CD14-positive monocyte (primary cell): ENCODE measurements at regions not wholly inside any gene's neighbourhood (a gene's known extent, or its start where the extent isn't known, plus 50 kb on each side); places are given as distances from the start of the nearest gene placed in this dataset.

Source experiments
- DNase-seq, 3 donors: peaks; one replicate each; pipeline ENCODE4 v3.0.0-alpha.2; 2011 to 2022
- H2AFZ ChIP-seq: 2 replicates; pipeline ENCODE4 v1.6.0; 2012; ENCODE audit warnings: mild to moderate bottlenecking, low read depth, low read length, inconsistent platforms; ENCODE audit not compliant: insufficient read depth, poor library complexity, severe bottlenecking
- H3K27ac ChIP-seq, 2 donors: 1 replicate in 1 of 2; 2 replicates in 1 of 2; pipeline ENCODE4 v1.5.1; 2012 to 2013; ENCODE audit warnings: low read length in 2 of 2, control low read depth in 1 of 2, inconsistent platforms in 1 of 2, low read depth in 1 of 2, mild to moderate bottlenecking in 1 of 2
- H3K27me3 ChIP-seq, 2 donors: one replicate each; pipeline versions ENCODE4 v1.6.0 to v1.6.1; 2011 to 2013; ENCODE audit warnings: low read length in 2 of 2; ENCODE audit not compliant: control insufficient read depth in 2 of 2, insufficient read depth in 2 of 2
- H3K36me3 ChIP-seq, 2 donors: replicated peaks in 1 of 2; 1 replicate in 1 of 2; 2 replicates in 1 of 2; pipeline versions ENCODE4 v1.5.1 to v1.6.1; 2012 to 2013; ENCODE audit warnings: low read length in 2 of 2, control low read depth in 1 of 2, inconsistent platforms in 1 of 2, mild to moderate bottlenecking in 1 of 2; ENCODE audit not compliant: insufficient read depth in 2 of 2, control insufficient read depth in 1 of 2
- H3K4me1 ChIP-seq, 2 donors: 1 replicate in 1 of 2; 2 replicates in 1 of 2; pipeline versions ENCODE4 v1.5.1 to v1.6.1; 2012 to 2013; ENCODE audit warnings: low read length in 2 of 2, control low read depth in 1 of 2, inconsistent platforms in 1 of 2, mild to moderate bottlenecking in 1 of 2, moderate library complexity in 1 of 2; ENCODE audit not compliant: insufficient read depth in 2 of 2, control insufficient read depth in 1 of 2
- H3K4me2 ChIP-seq: replicated peaks from 2 replicates; pipeline ENCODE3; 2012; ENCODE audit warnings: low read length, moderate library complexity, mild to moderate bottlenecking; ENCODE audit not compliant: poor library complexity, severe bottlenecking; ENCODE audit errors: extremely low read depth
- H3K4me3 ChIP-seq, 3 experiments: fragments of 200-600 bp in 1 of 3; sonication (generic) in 1 of 3; replicated peaks in 1 of 3; 1 replicate in 2 of 3; 2 replicates in 1 of 3; pipeline ENCODE4 v1.5.1; 2011 to 2013; ENCODE audit warnings: low read length in 3 of 3, mild to moderate bottlenecking in 3 of 3, control low read depth in 2 of 3, low read depth in 2 of 3, inconsistent platforms in 1 of 3, moderate library complexity in 1 of 3
- H3K79me2 ChIP-seq: 2 replicates; pipeline ENCODE4 v1.6.0; 2012; ENCODE audit warnings: mild to moderate bottlenecking, control low read depth, inconsistent platforms, low read length, moderate library complexity; ENCODE audit not compliant: insufficient read depth
- H3K9ac ChIP-seq: 2 replicates; pipeline ENCODE4 v1.6.0; 2017; ENCODE audit warnings: low read length, mild to moderate bottlenecking; ENCODE audit not compliant: insufficient read depth, poor library complexity, severe bottlenecking
- H3K9me3 ChIP-seq, 2 donors: replicated peaks in 1 of 2; 1 replicate in 1 of 2; 2 replicates in 1 of 2; pipeline versions ENCODE4 v1.5.1 to v1.6.1; 2012 to 2013; ENCODE audit warnings: low read length in 2 of 2, control low read depth in 1 of 2; ENCODE audit not compliant: control insufficient read depth in 1 of 2, insufficient read depth in 1 of 2
- H4K20me1 ChIP-seq: 2 replicates; pipeline ENCODE4 v1.6.0; 2012; ENCODE audit warnings: mild to moderate bottlenecking, low read length, control low read depth, moderate library complexity; ENCODE audit not compliant: insufficient read depth
- H3K27ac Mint-ChIP-seq, 7 donors: one replicate each; pipeline ENCODE4 v1.8.0; 2020; ENCODE audit warnings: mild to moderate bottlenecking in 7 of 7, mixed read lengths in 7 of 7, moderate library complexity in 6 of 7, inconsistent platforms in 2 of 7
- H3K27me3 Mint-ChIP-seq, 3 donors: one replicate each; pipeline ENCODE4 v1.8.0; 2021 to 2022; ENCODE audit warnings: low read depth in 3 of 3, mild to moderate bottlenecking in 3 of 3, mixed read lengths in 3 of 3, moderate library complexity in 3 of 3, inconsistent platforms in 1 of 3
- H3K36me3 Mint-ChIP-seq, 2 donors: one replicate each; pipeline ENCODE4 v1.8.0; 2020; ENCODE audit warnings: mixed read lengths in 2 of 2, inconsistent platforms in 1 of 2, mild to moderate bottlenecking in 1 of 2
- H3K4me1 Mint-ChIP-seq: one replicate; pipeline ENCODE4 v1.8.0; 2020; ENCODE audit warnings: mild to moderate bottlenecking, mixed read lengths
- H3K4me3 Mint-ChIP-seq, 2 donors: one replicate each; pipeline ENCODE4 v1.8.0; 2020; ENCODE audit warnings: mild to moderate bottlenecking in 2 of 2, mixed read lengths in 2 of 2, moderate library complexity in 1 of 2
- H3K9me3 Mint-ChIP-seq, 7 donors: one replicate each; pipeline ENCODE4 v1.8.0; 2020 to 2022; ENCODE audit warnings: mixed read lengths in 7 of 7, mild to moderate bottlenecking in 6 of 7, moderate library complexity in 6 of 7, inconsistent platforms in 2 of 7
- WGBS: methylation state at CpG from one replicate; pipeline ENCODE4 v1.1.5; 2013; ENCODE audit warnings: missing lambda C conversion rate; ENCODE audit not compliant: insufficient coverage; 5-methylcytosine and 5-hydroxymethylcytosine counted together
- intact Hi-C, 2 donors: fragments of 100-400 bp; cut with micrococcal nuclease; formaldehyde crosslinking; loops; one replicate each; pipeline versions ENCODE4 v1.15.0 to v1.15.1; 2023
- TF ChIP-seq, protein P1 (sequence below): fragments of 200-600 bp; IDR thresholded peaks from one replicate; pipeline ENCODE4 v1.8.0; 2022; ENCODE audit warnings: antibody characterized with exemption, mild to moderate bottlenecking

DNA sequence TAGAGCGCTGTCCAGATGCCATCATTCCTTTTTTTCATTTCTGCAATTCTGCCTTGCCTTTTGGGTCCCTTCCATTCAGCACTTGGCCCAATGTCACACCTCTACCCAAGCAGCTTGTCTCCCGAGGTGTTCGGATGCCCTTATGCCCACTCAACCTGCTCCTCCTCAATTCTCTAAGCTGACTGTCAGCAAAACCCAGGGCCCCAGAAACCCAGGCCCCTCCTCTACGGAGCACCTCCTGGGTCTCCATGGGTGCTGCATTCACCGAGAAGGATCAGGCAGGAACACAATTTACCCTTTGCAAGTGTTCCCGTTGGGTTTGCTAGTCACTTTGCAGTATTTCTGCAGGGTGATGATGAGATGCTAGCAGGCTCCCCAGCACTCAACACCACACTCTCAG is 86.7 kb upstream of the RAB6C start:
- DNase-seq: no peak
- Histone ChIP-seq H3K4me3 (no peak overlapping the region), H3K27ac (no peak overlapping the region), H3K4me2 (no peak overlapping the region), H2AFZ (no peak overlapping the region), H4K20me1 (no peaks in the 10 kb centered on the region), H3K9me3 (no peaks in the 10 kb centered on the region), H3K9ac (no peak overlapping the region), H3K36me3 (no peaks in the 10 kb centered on the region), H3K27me3 (no peaks in the 10 kb centered on the region), H3K79me2 (no peaks in the 10 kb centered on the region), H3K4me1 (no peaks in the 10 kb centered on the region)
- peaks cover 2 to 8% (median 5%) of the 10 kb centered on the region in 3 donors for H3K27me3 Mint-ChIP-seq
- no peaks in the 10 kb centered on the region for H3K4me1 Mint-ChIP-seq
- H3K36me3 Mint-ChIP-seq: no peaks in the 10 kb centered on the region
- H3K4me3 Mint-ChIP-seq: no peak overlapping the region
- no peak overlapping the region for H3K27ac Mint-ChIP-seq
- peaks cover 0 to 6% (median 1%) of the 10 kb centered on the region in 7 donors for H3K9me3 Mint-ChIP-seq
- intact Hi-C loops: no loop called here
- 94% methylated on average over 4 of the region's 6 CpGs for WGBS
- TF ChIP-seq, protein P1, sequence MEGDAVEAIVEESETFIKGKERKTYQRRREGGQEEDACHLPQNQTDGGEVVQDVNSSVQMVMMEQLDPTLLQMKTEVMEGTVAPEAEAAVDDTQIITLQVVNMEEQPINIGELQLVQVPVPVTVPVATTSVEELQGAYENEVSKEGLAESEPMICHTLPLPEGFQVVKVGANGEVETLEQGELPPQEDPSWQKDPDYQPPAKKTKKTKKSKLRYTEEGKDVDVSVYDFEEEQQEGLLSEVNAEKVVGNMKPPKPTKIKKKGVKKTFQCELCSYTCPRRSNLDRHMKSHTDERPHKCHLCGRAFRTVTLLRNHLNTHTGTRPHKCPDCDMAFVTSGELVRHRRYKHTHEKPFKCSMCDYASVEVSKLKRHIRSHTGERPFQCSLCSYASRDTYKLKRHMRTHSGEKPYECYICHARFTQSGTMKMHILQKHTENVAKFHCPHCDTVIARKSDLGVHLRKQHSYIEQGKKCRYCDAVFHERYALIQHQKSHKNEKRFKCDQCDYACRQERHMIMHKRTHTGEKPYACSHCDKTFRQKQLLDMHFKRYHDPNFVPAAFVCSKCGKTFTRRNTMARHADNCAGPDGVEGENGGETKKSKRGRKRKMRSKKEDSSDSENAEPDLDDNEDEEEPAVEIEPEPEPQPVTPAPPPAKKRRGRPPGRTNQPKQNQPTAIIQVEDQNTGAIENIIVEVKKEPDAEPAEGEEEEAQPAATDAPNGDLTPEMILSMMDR: no peak

DNA sequence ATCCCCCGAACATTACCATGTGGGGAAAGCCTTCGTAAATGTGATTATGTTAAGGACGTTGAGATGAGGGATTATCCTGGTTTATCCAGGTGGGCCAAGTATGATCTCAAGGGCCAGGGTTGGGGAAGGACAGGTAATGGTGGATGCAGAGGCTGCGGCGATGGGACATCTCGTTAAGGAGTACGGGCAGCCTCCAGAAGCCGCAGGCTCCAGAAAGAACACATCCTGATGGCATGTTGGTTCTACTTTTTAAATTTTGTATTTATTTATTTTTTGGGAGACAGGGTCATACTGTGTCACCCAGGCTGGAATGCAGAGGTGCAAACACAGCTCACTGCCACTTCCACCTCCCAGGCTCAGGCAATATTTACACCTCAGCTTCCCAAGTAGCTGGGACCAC is 86.2 kb upstream of the RAB6C start:
- no peaks in the 10 kb centered on the region for H3K9me3 ChIP-seq
- no peaks in the 10 kb centered on the region for H3K4me1 ChIP-seq
- no peak overlapping the region for H3K9ac ChIP-seq
- no peak overlapping the region for H3K27ac Mint-ChIP-seq
- H2AFZ ChIP-seq: no peak overlapping the region
- no peaks in the 10 kb centered on the region for H3K36me3 ChIP-seq
- peaks cover 0 to 6% (median 2%) of the 10 kb centered on the region in 7 donors for H3K9me3 Mint-ChIP-seq
- no peaks in the 10 kb centered on the region for H3K27me3 ChIP-seq
- H3K27ac ChIP-seq: no peak overlapping the region
- no peaks in the 10 kb centered on the region for H3K79me2 ChIP-seq
- no peak overlapping the region for H3K4me2 ChIP-seq
- TF ChIP-seq, protein P1: no peak
- no peak for DNase-seq
- no peaks in the 10 kb centered on the region for H4K20me1 ChIP-seq
- intact Hi-C loops: no loop called here
- WGBS: 93% methylated on average over 4 of the region's 8 CpGs
- no peak overlapping the region for H3K4me3 Mint-ChIP-seq
- no peak overlapping the region for H3K4me3 ChIP-seq
- peaks cover 2 to 8% (median 5%) of the 10 kb centered on the region in 3 donors for H3K27me3 Mint-ChIP-seq
- no peaks in the 10 kb centered on the region for H3K4me1 Mint-ChIP-seq
- H3K36me3 Mint-ChIP-seq: no peaks in the 10 kb centered on the region
